GM12878 (cell line): ENCODE measurements at regions not wholly inside any gene's neighbourhood (a gene's known extent, or its start where the extent isn't known, plus 50 kb on each side); places are given as distances from the start of the nearest gene placed in this dataset.

Experiments used
- ATAC-seq: fragments of 200-7000 bp; cut with Tn5 transposase; 3 replicates; pipeline ENCODE4 v1.9.1; 2020; ENCODE audit warnings: mild to moderate bottlenecking, moderate library complexity
- BruUV-seq: library from RNA; stranded (reverse); fragments of 400-500 nt; replicated peaks from 2 replicates; lab custom pipeline; 2021; lab: Mats Ljungman, UMichigan
- CTCF ChIA-PET: fragments of 300-600 bp; sonication (Branson Sonifier 250); formaldehyde crosslinking; extraction: SDS; loops from one replicate; lab custom pipeline; 2021; ENCODE audit warnings: inconsistent platforms; lab: Yijun Ruan, JAX
- POLR2A ChIA-PET: fragments of 350-600 bp; formaldehyde crosslinking; extraction: SDS; loops from one replicate; lab custom pipeline; 2021; ENCODE audit warnings: inconsistent platforms; lab: Charles Lee
- RAD21 ChIA-PET: fragments of 300-600 bp; sonication (Branson Sonifier 250); formaldehyde crosslinking; loops from one replicate; lab custom pipeline; 2023; ENCODE audit warnings: antibody characterized with exemption; ENCODE audit not compliant: unreplicated experiment; lab: Charles Lee
- SMC1A ChIA-PET: fragments of 300-600 bp; sonication (Branson Sonifier 250); formaldehyde crosslinking; loops from one replicate; lab custom pipeline; 2023; ENCODE audit not compliant: unreplicated experiment, uncharacterized antibody; lab: Charles Lee
- DNase-seq: peaks from one replicate; pipeline ENCODE4 v3.0.0-alpha.2; 2011; ENCODE audit warnings: low read depth, low spot score
- FAIRE-seq: peaks from 3 replicates; lab custom pipeline; 2011; peaks lifted over from hg19 to GRCh38; lab: Jason Lieb, UNC
- H2AFZ ChIP-seq: 2 replicates; pipeline ENCODE4 v1.6.0; 2011; ENCODE audit warnings: low read depth, low read length, control low read depth; ENCODE audit not compliant: control insufficient read depth
- H3K27ac ChIP-seq: 2 replicates; pipeline ENCODE4 v1.5.1; 2011; ENCODE audit warnings: control low read depth; ENCODE audit not compliant: control insufficient read depth, insufficient read depth
- H3K27me3 ChIP-seq, 2 experiments: replicated peaks in 1 of 2; 2 replicates each; pipeline versions ENCODE4 v1.6.0 to v1.6.1; 2011; ENCODE audit warnings: low read length in 1 of 2; ENCODE audit not compliant: control insufficient read depth in 2 of 2, insufficient read depth in 2 of 2
- H3K36me3 ChIP-seq, 2 experiments: 2 replicates each; pipeline ENCODE4 v1.5.1; 2011; ENCODE audit warnings: low read length in 1 of 2; ENCODE audit not compliant: control insufficient read depth in 2 of 2, insufficient read depth in 2 of 2
- H3K4me1 ChIP-seq: 2 replicates; pipeline ENCODE4 v1.6.1; 2011; ENCODE audit warnings: mild to moderate bottlenecking, low read length, moderate library complexity, mixed read lengths; ENCODE audit not compliant: control insufficient read depth, insufficient read depth
- H3K4me2 ChIP-seq: 2 replicates; pipeline ENCODE4 v1.6.0; 2011; ENCODE audit warnings: control low read depth; ENCODE audit not compliant: control insufficient read depth, insufficient read depth
- H3K4me3 ChIP-seq: fragments of 200-600 bp; sonication (generic); 2 replicates; pipeline ENCODE4 v1.5.1; 2016
- H3K79me2 ChIP-seq: 2 replicates; pipeline ENCODE4 v1.6.0; 2011; ENCODE audit warnings: low read length; ENCODE audit not compliant: control insufficient read depth, insufficient read depth
- H3K9ac ChIP-seq: 2 replicates; pipeline ENCODE4 v1.8.0; 2011; ENCODE audit warnings: low read length, control low read depth, mixed read lengths; ENCODE audit not compliant: control insufficient read depth, insufficient read depth
- H3K9me3 ChIP-seq: replicated peaks from 3 replicates; pipeline ENCODE4 v1.5.1; 2011; ENCODE audit warnings: mild to moderate bottlenecking, low read length; ENCODE audit not compliant: control insufficient read depth, insufficient read depth
- H4K20me1 ChIP-seq: 2 replicates; pipeline ENCODE4 v1.6.0; 2011; ENCODE audit not compliant: control insufficient read depth, insufficient read depth
- CHD1 ChIP-seq: IDR thresholded peaks from 2 replicates; pipeline ENCODE4 v1.6.1; 2012; ENCODE audit warnings: low read depth, low read length, improper control_type of control experiment
- HDAC6 ChIP-seq: fragments of 200-600 bp; sonication (generic); IDR thresholded peaks from one replicate; pipeline ENCODE4 v1.8.0; 2017; ENCODE audit warnings: antibody characterized with exemption; ENCODE audit not compliant: unreplicated experiment
- IKZF1 ChIP-seq: fragments of 450-650 bp; conservative IDR thresholded peaks from 2 replicates; pipeline ENCODE4 v1.6.1; 2017; ENCODE audit warnings: antibody characterized with exemption, mild to moderate bottlenecking
- MEF2B ChIP-seq: fragments of 450-650 bp; IDR thresholded peaks from 2 replicates; pipeline ENCODE4 v1.6.1; 2018; ENCODE audit warnings: mild to moderate bottlenecking, moderate library complexity; ENCODE audit not compliant: partially characterized antibody, poor library complexity, severe bottlenecking
- MTA2 ChIP-seq: fragments of 450-650 bp; IDR thresholded peaks from 2 replicates; pipeline ENCODE4 v1.6.1; 2016; ENCODE audit warnings: low read depth, mild to moderate bottlenecking, moderate library complexity
- RCOR1 ChIP-seq: conservative IDR thresholded peaks from 2 replicates; pipeline ENCODE4 v1.6.1; 2012; ENCODE audit warnings: low read depth, low read length, improper control_type of control experiment
- SMC3 ChIP-seq: IDR thresholded peaks from 2 replicates; pipeline ENCODE4 v1.6.1; 2011; ENCODE audit warnings: low read length, improper control_type of control experiment, borderline replicate concordance
- SREBF1 ChIP-seq: IDR thresholded peaks from 2 replicates; pipeline ENCODE4 v1.6.1; 2012; ENCODE audit warnings: mild to moderate bottlenecking, low read length
- SUPT20H ChIP-seq: IDR thresholded peaks from 2 replicates; pipeline ENCODE4 v1.6.1; 2011; ENCODE audit warnings: low read depth, mild to moderate bottlenecking, low read length, moderate library complexity, borderline replicate concordance; ENCODE audit not compliant: control insufficient read depth
- TARDBP ChIP-seq: IDR thresholded peaks from 2 replicates; pipeline ENCODE4 v1.6.1; 2016; ENCODE audit warnings: borderline replicate concordance
- ZBTB11 ChIP-seq: fragments of 450-650 bp; formaldehyde crosslinking; IDR thresholded peaks from 2 replicates; pipeline ENCODE4 v1.5.0; 2022; ENCODE audit warnings: mild to moderate bottlenecking, missing genetic modification characterization
- ZZZ3 ChIP-seq: IDR thresholded peaks from 2 replicates; pipeline ENCODE4 v1.6.1; 2011; ENCODE audit warnings: low read depth; ENCODE audit not compliant: control insufficient read depth, insufficient read length
- WGBS: methylation state at CpG from one replicate; pipeline ENCODE4 v1.1.6; 2016; ENCODE audit warnings: low lambda C conversion rate; ENCODE audit not compliant: insufficient replicate concordance, insufficient coverage; ENCODE audit errors: missing lambda C conversion rate; 5-methylcytosine and 5-hydroxymethylcytosine counted together
- in situ Hi-C: fragments of 300-500 bp; cut with MboI; formaldehyde crosslinking; loops from 9 replicates; pipeline ENCODE4 v1.14.3; 2018; ENCODE audit warnings: mixed read lengths
- intact Hi-C: fragments of 100-400 bp; cut with micrococcal nuclease; formaldehyde crosslinking; loops from one replicate; pipeline ENCODE4 v1.14.2; 2022; ENCODE audit not compliant: unreplicated experiment

GRCh38 chr16:5386989-5387388, 289.4 kb upstream of the EEF2KMT start (continued):
- TF ChIP-seq ZZZ3 (no peak), RCOR1 (no peak), CHD1 (no peak), TARDBP (no peak), MEF2B (no peak), ZBTB11 (CRISPR knock-in tag) (no peak), IKZF1 (no peak), HDAC6 (no peak), SREBF1 (no peak)

- in situ Hi-C loops = no loop called here
- RAD21 ChIA-PET = no interaction called here
- no peak for FAIRE-seq
These were observed 288.2 kb upstream of the EEF2KMT start for GRCh38 chr16:5385811-5386210.

More at GRCh38 chr16:5385811-5386210, 288.2 kb upstream of the EEF2KMT start:
- WGBS = 2% methylated on average over 3 of the region's 3 CpGs
- H3K4me1 ChIP-seq = no peaks in the 10 kb centered on the region
- no peaks in the 10 kb centered on the region for H4K20me1 ChIP-seq
- no peak for DNase-seq
- ChIA-PET CTCF (no interaction called here), POLR2A (no interaction called here), SMC1A (no interaction called here)
- no peaks in the 10 kb centered on the region for H3K79me2 ChIP-seq
- H3K4me3 ChIP-seq = no peak overlapping the region
- no peak overlapping the region for H3K27ac ChIP-seq
- BruUV-seq = no TSS peak
- no peak overlapping the region for H3K9ac ChIP-seq
- H2AFZ ChIP-seq = no peak overlapping the region
- ATAC-seq = no peak
- intact Hi-C loops = no loop called here
- TF ChIP-seq SMC3 = no peak
- no peak for TF ChIP-seq SUPT20H
- no peak for TF ChIP-seq RCOR1
- no peak for TF ChIP-seq MTA2
- H3K36me3 ChIP-seq = no peaks in the 10 kb centered on the region
- no peaks in the 10 kb centered on the region for H3K9me3 ChIP-seq
- no peak overlapping the region for H3K4me2 ChIP-seq
- H3K27me3 ChIP-seq = no peaks in the 10 kb centered on the region
